GM13976 (cell line): ENCODE measurements at regions not wholly inside any gene's neighbourhood (a gene's known extent, or its start where the extent isn't known, plus 50 kb on each side); places are given as distances from the start of the nearest gene placed in this dataset.
"Not testable (repeated sequence)": the region's sequence is repeated elsewhere in the genome, so short reads cannot be mapped to it uniquely, and the experiment has no call there.

ENCODE experiments used
- DNase-seq: peaks from one replicate; pipeline ENCODE4 v3.0.0; 2012; ENCODE audit warnings: low spot score
- CTCF ChIP-seq: IDR thresholded peaks from 2 replicates; pipeline ENCODE4 v1.5.1; 2012; ENCODE audit warnings: borderline replicate concordance, mild to moderate bottlenecking; ENCODE audit not compliant: insufficient read depth; ENCODE audit errors: extremely low read depth, missing control alignments, control extremely low read depth
- in situ Hi-C: fragments of 300-500 bp; cut with MboI; formaldehyde crosslinking; loops from one replicate; pipeline ENCODE4 v1.12.0; 2022; ENCODE audit warnings: low sequenced_read_pairs, mixed read lengths, inconsistent platforms; ENCODE audit not compliant: unreplicated experiment

- no peak for TF ChIP-seq CTCF
These were observed 302.8 kb downstream of the FOXO1 start for GRCh38 chr13:40363653-40364052.

DNA sequence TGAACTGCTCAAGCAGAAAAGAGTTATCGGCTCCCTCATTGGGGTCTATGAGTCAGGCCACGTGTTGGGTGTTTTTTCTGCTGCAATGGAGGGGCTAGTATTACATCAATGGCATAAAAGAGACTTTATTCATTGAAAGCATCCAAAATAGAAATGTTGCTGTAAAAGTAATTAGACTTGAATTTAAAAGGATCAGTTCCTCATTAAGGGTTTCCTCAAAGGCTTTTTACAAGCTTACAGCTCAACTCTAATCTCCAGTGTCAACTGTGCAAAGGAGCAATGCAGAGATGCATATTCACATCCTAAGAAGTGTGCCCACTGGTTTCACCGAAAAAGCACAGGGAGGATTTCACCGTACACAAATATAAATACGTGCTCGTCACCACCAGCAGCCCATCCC is 300.3 kb downstream of the FOXO1 start:
- in situ Hi-C loops, result no loop called here
- DNase-seq, result no peak
- no peak for TF ChIP-seq CTCF

More at GRCh38 chr13:40363653-40364052, 302.8 kb downstream of the FOXO1 start:
- in situ Hi-C loops, result no loop called here
- no peak for DNase-seq

DNA sequence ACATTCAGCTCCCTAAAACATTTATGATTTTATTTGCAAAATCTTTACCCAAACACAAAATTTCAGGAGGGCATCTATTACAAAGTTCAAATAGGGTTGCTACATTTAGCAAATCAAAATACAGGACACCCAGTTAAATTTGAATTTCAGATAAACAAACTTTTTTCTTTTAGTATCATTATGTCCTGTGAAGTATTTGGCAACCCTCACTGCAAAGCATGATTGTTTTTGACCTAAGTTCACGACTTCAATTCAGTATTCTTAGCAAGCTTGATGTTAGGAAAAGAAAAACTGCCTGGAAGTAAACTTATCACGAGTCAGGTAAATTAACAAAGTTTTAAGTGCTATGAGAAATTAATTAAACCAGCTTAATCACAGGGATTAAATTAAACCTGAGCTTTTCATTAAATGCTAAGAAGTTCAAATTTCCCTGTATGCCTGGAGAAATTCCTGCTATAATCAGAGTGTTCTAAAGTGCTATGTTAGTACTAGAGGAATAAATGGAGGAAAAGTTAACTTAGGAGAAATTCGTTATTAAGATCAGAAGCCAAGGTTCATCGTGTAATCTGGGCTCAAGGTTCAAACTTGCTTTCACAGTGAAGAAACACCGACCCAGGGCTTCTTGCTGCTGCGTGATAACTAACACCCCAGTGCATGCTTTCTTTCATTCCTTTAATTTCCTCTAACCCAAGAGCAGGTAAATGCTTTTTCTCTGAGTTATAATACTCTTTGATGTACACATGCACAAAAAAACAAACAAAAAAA is 298.1 kb downstream of the FOXO1 start:
- no peak for TF ChIP-seq CTCF
- in situ Hi-C loops, result no loop called here
- no peak for DNase-seq

- no peak for TF ChIP-seq CTCF
- in situ Hi-C loops, result no loop called here
- DNase-seq, result no peak
These were observed 295.8 kb downstream of the FOXO1 start for GRCh38 chr13:40370661-40371060.

DNA sequence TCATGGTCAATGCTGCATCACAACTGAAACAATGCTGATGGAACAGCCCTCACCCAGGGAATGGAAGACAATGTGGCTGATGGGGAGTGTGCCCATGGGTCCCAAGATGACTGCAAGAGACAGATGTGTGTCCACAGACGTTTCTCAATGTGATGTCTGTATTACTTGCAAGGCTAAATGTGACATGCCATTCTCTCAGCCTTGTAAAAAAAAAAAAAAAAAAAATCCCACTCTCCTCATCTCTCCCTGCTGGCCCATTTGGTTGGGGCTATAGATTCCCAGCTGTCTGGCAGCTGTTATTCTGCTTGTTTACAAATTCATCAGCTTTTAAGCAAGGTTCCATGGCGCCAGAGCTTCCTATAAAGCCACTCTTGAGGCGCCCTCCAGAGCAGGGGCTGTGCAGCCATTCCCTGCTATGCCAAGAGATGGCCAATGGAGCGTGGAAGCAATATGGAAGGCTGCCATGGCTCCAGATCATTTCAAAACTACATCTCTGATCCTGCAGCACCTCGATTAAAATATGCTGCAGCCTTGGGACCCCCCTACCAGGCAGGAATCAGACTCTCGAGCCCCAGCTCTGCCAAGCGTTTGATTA is 294.8 kb downstream of the FOXO1 start:
- no peak for DNase-seq
- TF ChIP-seq CTCF, result no peak
- in situ Hi-C loops, result no loop called here

DNA sequence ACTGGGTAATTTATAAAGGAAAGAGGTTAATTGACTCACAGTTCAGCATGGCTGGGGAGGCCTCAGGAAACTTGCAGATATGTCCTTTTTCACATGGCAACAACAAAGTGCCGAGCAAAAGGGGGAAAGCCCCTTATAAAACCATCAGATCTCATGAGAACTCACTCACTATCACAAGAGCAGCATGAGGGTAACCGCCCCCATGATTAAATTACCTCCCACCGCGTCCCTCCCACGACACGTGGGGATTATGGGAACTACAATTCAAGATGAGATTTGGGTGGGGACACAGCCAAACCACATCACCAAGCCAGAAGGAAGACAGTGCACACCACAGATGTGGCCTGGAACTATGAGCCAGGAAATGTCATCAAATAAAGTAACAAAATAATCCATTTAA is 292.8 kb downstream of the FOXO1 start:
- DNase-seq, in situ Hi-C loops: not testable (repeated sequence)

GRCh38 chr13:40375489-40376171 is 290.8 kb downstream of the FOXO1 start:
- DNase-seq, result no peak
- no peak for TF ChIP-seq CTCF
- in situ Hi-C loops, result no loop called here
